ENCODE measurements at regions not wholly inside any gene's neighbourhood (a gene's known extent, or its start where the extent isn't known, plus 50 kb on each side); places are given as distances from the start of the nearest gene placed in this dataset.

DNA sequence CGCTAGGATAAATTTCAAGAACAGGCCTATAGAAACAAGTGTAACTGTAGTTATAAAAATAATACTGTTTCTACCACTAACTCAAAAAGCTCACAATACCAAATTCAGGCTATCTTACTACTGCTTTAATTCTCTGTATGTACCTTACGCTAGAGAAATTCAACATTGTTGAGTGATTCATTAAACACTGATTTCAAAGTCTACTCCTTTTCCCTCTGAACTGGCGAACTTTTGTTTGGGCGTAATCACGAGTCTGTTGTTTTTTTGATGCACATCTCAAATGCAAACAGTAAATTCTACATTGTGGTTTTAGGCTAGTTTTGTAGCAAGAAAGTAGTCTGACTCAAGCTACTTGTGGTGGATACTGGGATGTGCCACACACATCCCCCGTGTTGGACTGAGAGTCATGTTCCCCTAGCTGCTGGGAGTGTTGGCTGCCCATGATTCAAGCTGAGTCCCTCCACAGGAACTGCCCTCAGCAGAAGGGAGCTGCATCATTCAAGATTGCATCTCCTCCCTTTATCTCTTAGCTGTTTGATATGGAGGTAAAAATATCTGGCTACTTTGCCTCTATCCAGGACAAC, 406.1 kb downstream of the RAPGEF2 start:
- H3K27me3 Mint-ChIP-seq, result peaks cover 5% of the 10 kb centered on the region
- no peak overlapping the region for H3K4me3 Mint-ChIP-seq
- POLR2A ChIA-PET, result no interaction called here
- no peaks in the 10 kb centered on the region for H3K36me3 Mint-ChIP-seq
- intact Hi-C loops (cut with micrococcal nuclease), result no loop called here
- no peak for DNase-seq
- no peaks in the 10 kb centered on the region for H3K9me3 Mint-ChIP-seq
- H3K4me1 Mint-ChIP-seq (ENCODE audit: low read depth), result no peaks in the 10 kb centered on the region
- CTCF ChIA-PET, result no interaction called here
- H3K27ac Mint-ChIP-seq, result no peak overlapping the region

DNA sequence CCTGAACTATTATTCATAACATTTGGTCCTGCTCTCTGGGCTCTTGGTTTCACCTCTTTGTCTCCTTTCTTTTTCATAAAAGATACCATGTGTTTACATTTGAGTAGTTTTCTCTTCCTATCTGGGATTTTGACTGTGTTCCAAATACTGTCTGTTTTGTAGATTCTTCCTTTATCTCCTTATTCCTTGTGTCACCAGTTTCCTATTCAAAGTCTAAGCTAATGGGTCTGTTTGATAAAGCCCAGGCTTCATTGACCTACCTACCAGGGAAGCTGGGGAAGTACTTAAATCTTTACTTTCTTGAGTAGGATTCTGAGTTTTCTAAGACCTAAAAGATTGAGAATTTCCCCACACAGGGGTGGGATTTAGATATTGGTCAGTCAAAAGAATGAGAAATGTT, 409.5 kb downstream of the RAPGEF2 start:
- Mint-ChIP-seq H3K9me3 (no peaks in the 10 kb centered on the region), H3K36me3 (no peaks in the 10 kb centered on the region), H3K4me3 (no peak overlapping the region), H3K27me3 (no peaks in the 10 kb centered on the region), H3K27ac (no peak overlapping the region), H3K4me1 (ENCODE audit: low read depth) (no peaks in the 10 kb centered on the region)
- no peak for DNase-seq
- ChIA-PET CTCF (interaction anchor here (1.1 kb wide), 1 partner anchor 25 kb away, joined by 3 read pairs; no protein-coding TSS in a partner anchor), POLR2A (no interaction called here)
- intact Hi-C loops (cut with micrococcal nuclease), result no loop called here

DNA sequence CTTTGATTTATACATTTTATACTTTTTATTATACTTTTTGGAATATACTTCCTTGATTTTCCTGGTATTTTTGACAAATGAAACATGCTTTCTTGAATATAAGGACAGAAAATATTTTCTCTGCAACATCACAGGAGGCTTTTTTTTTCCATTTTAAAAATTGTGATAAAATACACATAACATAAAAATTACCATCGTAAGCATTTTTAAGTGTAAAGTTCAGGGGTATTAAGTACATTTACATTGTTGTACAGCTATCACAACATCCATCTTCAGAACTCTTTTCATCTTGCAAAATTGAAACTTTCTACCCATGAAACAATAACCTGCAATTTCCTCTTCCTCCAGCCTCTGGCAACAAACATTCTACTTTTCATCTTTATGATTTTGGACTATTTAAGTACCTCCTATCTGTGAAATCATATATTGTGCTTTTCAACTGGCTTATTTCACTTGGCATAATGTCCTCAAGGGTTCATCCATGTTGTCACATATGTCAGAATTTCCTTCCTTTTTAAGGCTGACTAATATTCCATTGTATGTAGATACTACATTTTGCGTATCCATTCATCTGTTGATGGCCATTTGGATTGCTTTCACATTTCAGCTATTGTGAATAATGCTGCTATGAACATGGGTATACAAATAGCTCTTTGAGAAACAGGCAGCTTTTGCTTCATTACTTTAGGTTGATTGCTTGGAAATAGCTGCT, 412.6 kb downstream of the RAPGEF2 start:
- no peak for DNase-seq
- Mint-ChIP-seq H3K4me3 (no peak overlapping the region), H3K27me3 (no peaks in the 10 kb centered on the region), H3K9me3 (no peaks in the 10 kb centered on the region), H3K4me1 (ENCODE audit: low read depth) (no peaks in the 10 kb centered on the region), H3K27ac (no peak overlapping the region), H3K36me3 (no peaks in the 10 kb centered on the region)
- intact Hi-C loops (cut with micrococcal nuclease), result no loop called here
- POLR2A ChIA-PET, result no interaction called here
- CTCF ChIA-PET, result no interaction called here

DNA sequence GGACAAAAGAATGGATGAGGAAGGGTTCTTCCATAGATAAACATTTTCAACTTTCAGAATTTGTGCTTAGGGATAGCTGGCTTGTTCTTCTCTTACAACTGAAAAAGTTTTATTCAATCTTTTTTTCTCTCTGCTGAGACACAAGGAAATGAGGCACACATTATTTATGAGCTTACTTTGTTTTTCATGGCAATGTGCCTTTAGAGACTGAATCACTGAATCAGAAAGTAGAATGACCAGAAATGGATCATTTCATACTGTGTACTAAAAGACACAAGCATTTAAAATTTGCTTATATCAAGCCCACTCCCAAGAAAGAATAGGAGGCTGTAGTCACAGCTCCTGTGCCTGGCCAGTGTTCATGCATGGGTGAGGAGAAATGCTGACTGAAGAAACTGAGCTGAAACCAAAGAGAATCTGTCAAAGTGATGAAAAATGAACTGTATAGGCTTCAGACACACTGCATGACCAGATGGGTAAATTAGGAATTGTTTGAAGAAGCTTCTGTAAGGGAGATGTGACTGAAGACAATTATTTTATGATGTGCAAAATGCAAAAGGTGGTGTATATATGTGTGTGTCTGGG, 413.8 kb downstream of the RAPGEF2 start:
- intact Hi-C loops (cut with micrococcal nuclease), result no loop called here
- Mint-ChIP-seq H3K27me3 (no peaks in the 10 kb centered on the region), H3K27ac (no peak overlapping the region), H3K9me3 (no peaks in the 10 kb centered on the region), H3K36me3 (no peaks in the 10 kb centered on the region), H3K4me3 (no peak overlapping the region), H3K4me1 (ENCODE audit: low read depth) (no peaks in the 10 kb centered on the region)
- POLR2A ChIA-PET, result no interaction called here
- DNase-seq, result no peak
- CTCF ChIA-PET, result interaction anchor here (1.3 kb wide), 1 partner anchor 30 kb away, joined by 3 read pairs; no protein-coding TSS in a partner anchor

DNA sequence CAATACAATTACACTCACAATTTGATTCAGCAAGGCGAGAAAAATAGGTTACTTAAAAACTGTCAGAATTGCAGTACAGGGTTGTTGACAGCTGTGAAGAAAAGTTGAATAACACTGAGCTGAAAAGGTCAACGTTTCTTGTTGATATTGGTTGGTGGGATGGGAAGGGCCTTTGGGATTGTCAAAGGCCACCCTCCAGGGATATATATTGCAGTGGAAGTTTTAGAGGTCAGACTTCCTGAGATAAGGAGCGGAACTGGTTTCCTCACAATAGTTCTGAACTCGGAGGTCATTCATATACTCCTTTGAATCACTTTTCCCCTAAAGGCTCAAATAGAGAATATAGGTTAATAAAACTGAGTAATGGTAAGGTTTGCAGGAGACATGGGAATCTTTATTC, 417.2 kb downstream of the RAPGEF2 start:
- intact Hi-C loops (cut with micrococcal nuclease), result no loop called here
- no peaks in the 10 kb centered on the region for H3K36me3 Mint-ChIP-seq
- POLR2A ChIA-PET, result no interaction called here

DNA sequence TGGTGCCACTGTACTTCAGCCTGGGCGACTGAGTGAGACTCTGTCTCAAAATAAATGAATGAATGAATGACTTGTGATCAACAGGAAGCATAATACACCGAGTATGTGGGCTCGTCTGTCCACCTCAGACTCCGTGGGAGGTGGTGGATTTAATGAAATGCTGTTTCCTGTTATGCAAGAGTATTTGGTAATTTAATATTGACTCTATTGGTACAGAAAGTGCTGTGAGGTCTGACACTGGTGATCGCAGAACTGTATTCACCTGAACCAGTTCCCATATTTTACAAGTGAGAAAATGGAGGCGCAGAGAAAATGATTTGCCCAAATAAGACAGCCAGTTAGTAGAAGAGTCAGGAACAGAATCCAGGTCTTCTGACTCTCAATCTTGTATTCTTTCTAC, 423.3 kb downstream of the RAPGEF2 start:
- H3K27me3 Mint-ChIP-seq, result no peaks in the 10 kb centered on the region
- no peak overlapping the region for H3K4me3 Mint-ChIP-seq
- peaks cover 6% of the 10 kb centered on the region for H3K9me3 Mint-ChIP-seq
- H3K27ac Mint-ChIP-seq, result no peak overlapping the region
- DNase-seq, result no peak
- intact Hi-C loops (cut with micrococcal nuclease), result no loop called here
- POLR2A ChIA-PET, result no interaction called here
- H3K36me3 Mint-ChIP-seq, result no peaks in the 10 kb centered on the region
- CTCF ChIA-PET, result no interaction called here
- no peaks in the 10 kb centered on the region for H3K4me1 Mint-ChIP-seq (ENCODE audit: low read depth)

More for the DNA sequence above, 417.2 kb downstream of the RAPGEF2 start:
- H3K27me3 Mint-ChIP-seq, result no peaks in the 10 kb centered on the region
- H3K9me3 Mint-ChIP-seq, result no peaks in the 10 kb centered on the region
- no peak overlapping the region for H3K27ac Mint-ChIP-seq
- H3K4me1 Mint-ChIP-seq (ENCODE audit: low read depth), result no peaks in the 10 kb centered on the region
- DNase-seq, result no peak
- H3K4me3 Mint-ChIP-seq, result no peak overlapping the region
- CTCF ChIA-PET, result no interaction called here

DNA sequence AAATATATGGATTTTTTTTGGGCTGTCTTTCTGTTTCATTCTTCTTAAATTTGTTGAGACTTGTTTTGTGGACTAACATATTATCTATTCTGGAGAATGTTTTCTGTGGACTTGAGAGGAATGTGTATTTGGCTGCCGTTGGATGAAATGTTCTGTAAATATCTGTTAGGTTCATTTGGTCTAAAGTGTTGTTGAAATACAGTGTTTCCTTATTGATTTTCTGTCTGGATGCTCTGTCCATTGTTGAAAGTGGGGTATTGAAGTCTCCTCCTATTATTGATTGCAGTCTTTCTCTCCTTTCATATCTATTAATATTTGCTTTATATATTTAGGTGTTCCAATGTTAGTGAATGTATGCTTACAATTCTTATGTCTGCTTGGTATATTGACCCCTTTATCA, 431.8 kb downstream of the RAPGEF2 start:
- DNase-seq, result no peak
- H3K27me3 Mint-ChIP-seq, result no peaks in the 10 kb centered on the region
- ChIA-PET CTCF (no interaction called here), POLR2A (no interaction called here)
- intact Hi-C loops (cut with micrococcal nuclease), result no loop called here
- H3K4me3 Mint-ChIP-seq, result no peak overlapping the region
- H3K4me1 Mint-ChIP-seq (ENCODE audit: low read depth), result no peaks in the 10 kb centered on the region
- H3K9me3 Mint-ChIP-seq, result peaks cover 10% of the 10 kb centered on the region
- H3K27ac Mint-ChIP-seq, result no peak overlapping the region
- H3K36me3 Mint-ChIP-seq, result no peaks in the 10 kb centered on the region

DNA sequence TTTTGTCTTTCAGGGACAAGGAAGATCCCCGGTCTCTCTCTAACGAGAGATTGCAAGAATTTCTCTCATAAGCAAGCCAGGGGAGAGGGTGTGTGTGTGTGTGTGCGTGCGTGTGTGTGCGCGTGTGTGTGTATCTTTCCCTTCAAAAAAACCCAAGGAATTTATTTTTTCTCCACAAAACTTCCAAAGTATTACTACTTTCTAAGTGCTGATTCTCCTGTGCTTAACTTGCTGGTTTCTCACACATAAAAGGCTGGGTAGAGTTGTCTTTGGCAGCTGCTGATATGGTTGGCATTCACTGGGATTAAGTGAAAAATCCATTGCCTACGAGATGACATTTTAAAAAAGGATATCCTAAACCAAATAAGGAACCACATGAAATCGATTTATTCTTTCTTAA, 435.7 kb downstream of the RAPGEF2 start:
- H3K4me3 Mint-ChIP-seq, result no peak overlapping the region
- ChIA-PET CTCF (no interaction called here), POLR2A (no interaction called here)
- no peak for DNase-seq
- H3K27ac Mint-ChIP-seq, result no peak overlapping the region
- no peaks in the 10 kb centered on the region for H3K27me3 Mint-ChIP-seq
- peaks cover 10% of the 10 kb centered on the region for H3K9me3 Mint-ChIP-seq
- no peaks in the 10 kb centered on the region for H3K36me3 Mint-ChIP-seq
- H3K4me1 Mint-ChIP-seq (ENCODE audit: low read depth), result no peaks in the 10 kb centered on the region
- intact Hi-C loops (cut with micrococcal nuclease), result no loop called here

DNA sequence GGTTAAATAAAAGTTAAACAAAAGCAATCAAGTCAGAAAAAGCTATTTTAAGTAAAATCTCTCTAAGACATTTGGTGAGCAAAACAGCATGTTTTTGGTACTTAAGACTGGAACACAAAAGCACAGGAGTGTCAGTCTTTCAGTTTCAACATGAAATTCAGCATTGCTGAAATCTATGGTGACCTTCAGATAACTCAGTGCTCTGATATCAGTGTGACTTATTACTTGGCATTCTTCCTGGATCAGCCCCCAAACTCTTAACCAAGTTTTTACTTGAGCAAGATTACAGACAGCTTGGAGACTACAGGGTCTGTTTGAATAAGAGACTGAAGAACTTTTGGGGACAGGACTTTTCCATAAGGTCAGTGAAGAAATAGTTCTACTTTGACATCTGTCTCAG, 437.2 kb downstream of the RAPGEF2 start:
- DNase-seq, result no peak
- CTCF ChIA-PET, result no interaction called here
- H3K9me3 Mint-ChIP-seq, result peaks cover 10% of the 10 kb centered on the region
- H3K27me3 Mint-ChIP-seq, result no peaks in the 10 kb centered on the region
- H3K4me1 Mint-ChIP-seq (ENCODE audit: low read depth), result no peaks in the 10 kb centered on the region
- H3K27ac Mint-ChIP-seq, result no peak overlapping the region
- intact Hi-C loops (cut with micrococcal nuclease), result no loop called here
- H3K4me3 Mint-ChIP-seq, result no peak overlapping the region
- no peaks in the 10 kb centered on the region for H3K36me3 Mint-ChIP-seq
- POLR2A ChIA-PET, result no interaction called here

DNA sequence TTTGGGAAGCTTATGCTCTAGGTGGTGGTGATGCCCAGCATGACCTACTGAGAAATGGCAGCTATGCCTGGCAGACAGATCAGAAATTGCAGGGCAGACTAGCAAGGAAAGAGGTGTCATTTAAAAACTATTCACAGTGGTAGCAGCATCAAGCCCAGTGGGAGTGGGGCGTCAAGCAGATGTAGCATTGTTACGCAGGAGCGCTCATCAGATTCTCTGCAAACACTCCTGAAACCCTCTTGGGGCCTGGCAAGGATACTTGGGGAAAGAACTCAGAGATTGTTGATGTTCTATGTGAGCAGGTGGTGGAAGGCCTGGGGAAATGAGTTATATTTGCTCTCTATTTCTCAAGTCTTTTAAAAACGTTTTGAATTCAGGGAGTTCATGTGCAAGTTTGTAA, 437.6 kb downstream of the RAPGEF2 start:
- DNase-seq, result no peak
- H3K4me3 Mint-ChIP-seq, result no peak overlapping the region
- H3K4me1 Mint-ChIP-seq (ENCODE audit: low read depth), result no peaks in the 10 kb centered on the region
- intact Hi-C loops (cut with micrococcal nuclease), result no loop called here
- H3K9me3 Mint-ChIP-seq, result peaks cover 10% of the 10 kb centered on the region
- no peak overlapping the region for H3K27ac Mint-ChIP-seq
- CTCF ChIA-PET, result no interaction called here
- POLR2A ChIA-PET, result no interaction called here
- H3K36me3 Mint-ChIP-seq, result no peaks in the 10 kb centered on the region
- H3K27me3 Mint-ChIP-seq, result no peaks in the 10 kb centered on the region

DNA sequence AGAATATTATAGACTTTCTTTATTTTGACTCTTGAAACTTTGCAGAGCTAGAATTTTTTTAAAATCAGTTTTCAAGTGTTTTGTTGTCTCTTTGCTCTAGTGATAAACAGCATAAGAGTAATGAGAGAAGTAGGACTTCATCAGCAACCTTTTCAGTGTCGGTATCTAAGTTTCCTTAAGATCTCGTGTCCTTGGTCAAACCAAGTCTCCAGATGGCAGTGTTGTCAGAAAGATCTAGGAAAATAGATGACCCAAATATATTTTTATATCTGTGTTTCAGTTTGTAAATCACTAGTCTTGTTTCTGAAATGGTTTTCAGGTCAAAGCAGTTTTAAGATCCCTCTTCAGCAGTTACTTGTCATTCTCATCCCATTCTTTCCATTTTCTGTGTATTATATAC, 438.3 kb downstream of the RAPGEF2 start:
- ChIA-PET POLR2A (no interaction called here), CTCF (no interaction called here)
- H3K27ac Mint-ChIP-seq, result no peak overlapping the region
- no peaks in the 10 kb centered on the region for H3K27me3 Mint-ChIP-seq
- no peaks in the 10 kb centered on the region for H3K4me1 Mint-ChIP-seq (ENCODE audit: low read depth)
- H3K36me3 Mint-ChIP-seq, result no peaks in the 10 kb centered on the region
- H3K4me3 Mint-ChIP-seq, result no peak overlapping the region
- peaks cover 6% of the 10 kb centered on the region for H3K9me3 Mint-ChIP-seq
- DNase-seq, result no peak
- intact Hi-C loops (cut with micrococcal nuclease), result no loop called here

DNA sequence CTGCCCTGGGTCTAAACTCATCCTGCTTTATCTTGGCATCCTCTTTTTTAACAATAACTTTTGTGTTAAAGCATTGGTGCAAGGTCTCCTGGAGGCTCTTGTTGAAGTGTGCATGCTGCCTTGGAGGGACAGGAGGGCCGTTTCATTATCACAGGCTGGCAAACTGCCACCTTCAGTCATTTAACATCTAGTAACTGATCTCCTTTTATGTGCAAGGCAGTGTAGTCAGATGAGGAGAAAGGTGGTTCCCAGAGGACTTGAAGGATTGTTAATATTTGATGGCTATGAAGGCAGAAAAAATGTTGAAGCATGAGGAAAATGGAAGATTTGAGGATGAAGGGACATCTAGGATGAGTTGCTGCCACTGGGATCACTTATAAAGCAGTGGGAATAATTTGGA, 439.4 kb downstream of the RAPGEF2 start:
- intact Hi-C loops (cut with micrococcal nuclease), result no loop called here
- DNase-seq, result no peak
- CTCF ChIA-PET, result no interaction called here
- POLR2A ChIA-PET, result no interaction called here
- Mint-ChIP-seq H3K9me3 (no peaks in the 10 kb centered on the region), H3K27me3 (no peaks in the 10 kb centered on the region), H3K36me3 (no peaks in the 10 kb centered on the region), H3K27ac (no peak overlapping the region), H3K4me3 (no peak overlapping the region), H3K4me1 (ENCODE audit: low read depth) (no peaks in the 10 kb centered on the region)

DNA sequence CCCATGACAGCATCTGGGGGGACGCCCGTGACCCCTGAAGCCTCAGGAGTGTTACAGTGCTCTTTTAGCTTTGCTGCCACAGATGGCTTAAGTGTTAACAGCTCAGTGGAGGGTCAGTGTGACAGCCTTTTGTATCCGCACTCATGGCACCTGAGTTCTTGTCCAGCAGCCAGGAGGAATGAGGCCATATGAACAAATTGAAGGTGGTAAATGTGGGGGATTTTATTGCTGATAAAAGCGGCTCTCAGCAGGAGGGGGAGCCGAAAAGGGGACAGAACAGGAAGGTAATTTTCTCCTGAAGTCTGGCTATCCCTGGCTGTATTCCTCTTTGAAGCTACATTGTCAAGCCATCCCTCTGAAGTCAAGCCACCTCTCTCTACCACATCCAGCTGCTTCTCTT, 441.0 kb downstream of the RAPGEF2 start:
- ChIA-PET POLR2A (no interaction called here), CTCF (no interaction called here)
- no peaks in the 10 kb centered on the region for H3K36me3 Mint-ChIP-seq

More for the DNA sequence above, 441.0 kb downstream of the RAPGEF2 start:
- intact Hi-C loops (cut with micrococcal nuclease), result no loop called here
- no peak overlapping the region for H3K27ac Mint-ChIP-seq
- no peak overlapping the region for H3K4me3 Mint-ChIP-seq
- DNase-seq, result no peak
- H3K27me3 Mint-ChIP-seq, result no peaks in the 10 kb centered on the region
- no peaks in the 10 kb centered on the region for H3K4me1 Mint-ChIP-seq (ENCODE audit: low read depth)
- H3K9me3 Mint-ChIP-seq, result no peaks in the 10 kb centered on the region

Measured in activated CD4-positive, alpha-beta memory T cell treated with anti-CD3 and anti-CD28 coated beads for 36 hours (primary cell).